NOMO-1 (cell line): ENCODE measurements at regions not wholly inside any gene's neighbourhood (a gene's known extent, or its start where the extent isn't known, plus 50 kb on each side); places are given as distances from the start of the nearest gene placed in this dataset.
"Not testable (repeated sequence)": the region's sequence is repeated elsewhere in the genome, so short reads cannot be mapped to it uniquely, and the experiment has no call there.

Experiments used
- DNase-seq, 2 experiments: peaks; one replicate each; lab custom pipeline; 2025; ENCODE audit not compliant: unreplicated experiment in 2 of 2; lab: John Stamatoyannopoulos, UW

GRCh38 chr6:170150590-170150945, 140.3 kb downstream of the DLL1 start:
- no peak for DNase-seq

GRCh38 chr6:170149681-170150589, 140.9 kb downstream of the DLL1 start:
- DNase-seq: no peak

- DNase-seq: no peak
These were observed 142.0 kb downstream of the DLL1 start for GRCh38 chr6:170148709-170149470.

GRCh38 chr6:170147832-170148708, 142.8 kb downstream of the DLL1 start:
- DNase-seq: no peak

GRCh38 chr6:170147056-170147787, 143.7 kb downstream of the DLL1 start:
- no peak for DNase-seq

- DNase-seq: no peak
These were observed 144.2 kb downstream of the DLL1 start for GRCh38 chr6:170146640-170147039.

- DNase-seq: not testable (repeated sequence)
These were observed 144.7 kb downstream of the DLL1 start for GRCh38 chr6:170146131-170146530.

GRCh38 chr6:170145716-170146115, 145.2 kb downstream of the DLL1 start:
- DNase-seq: not testable (repeated sequence)

GRCh38 chr6:170145272-170145592, 145.6 kb downstream of the DLL1 start:
- DNase-seq: no peak

- DNase-seq: peak in 1 of 2 experiments; percentile 8
These were observed 146.2 kb downstream of the DLL1 start for GRCh38 chr6:170144571-170145271.

- peak; percentile 80 to 88 for DNase-seq
These were observed 147.3 kb downstream of the DLL1 start for GRCh38 chr6:170143401-170144150.

GRCh38 chr6:170142559-170142958, 148.3 kb downstream of the DLL1 start:
- no peak for DNase-seq

GRCh38 chr6:170141061-170141460, 149.8 kb downstream of the DLL1 start:
- DNase-seq: not testable (repeated sequence)

- DNase-seq: no peak
These were observed 150.7 kb downstream of the DLL1 start for GRCh38 chr6:170140129-170140528.

- DNase-seq: no peak
These were observed 151.3 kb downstream of the DLL1 start for GRCh38 chr6:170139531-170139930.

- DNase-seq: not testable (repeated sequence)
These were observed 151.8 kb downstream of the DLL1 start for GRCh38 chr6:170139046-170139445.

GRCh38 chr6:170137911-170138910, 152.7 kb downstream of the DLL1 start:
- DNase-seq: no peak
